ENCODE measurements at regions not wholly inside any gene's neighbourhood (a gene's known extent, or its start where the extent isn't known, plus 50 kb on each side); places are given as distances from the start of the nearest gene placed in this dataset.

- DNase-seq (ENCODE audit: low read depth, low spot score) = no peak
- BruUV-seq (replicated peaks) = no TSS peak
- no peaks in the 10 kb centered on the region for H3K36me3 ChIP-seq (ENCODE audit: control insufficient read depth, insufficient read depth, low read length)
- ChIA-PET POLR2A (no interaction called here), CTCF (no interaction called here)
- in situ Hi-C loops (cut with HindIII; ENCODE audit: low pct_unique_long_range_greater_than_20kb, low sequenced_read_pairs) = no loop called here
- H3K4me1 ChIP-seq (ENCODE audit: control insufficient read depth, insufficient read depth, low read length) = no peaks in the 10 kb centered on the region
- intact Hi-C loops (cut with micrococcal nuclease; ENCODE audit: unreplicated experiment) = no loop called here
- no peaks in the 10 kb centered on the region for H3K9me3 ChIP-seq (ENCODE audit: control insufficient read depth, insufficient read depth, low read depth, low read length)
- no peak overlapping the region for H3K27ac ChIP-seq (ENCODE audit: low read length)
- TF ChIP-seq REST (IDR thresholded peaks at IDR 0.05; ENCODE audit: insufficient read depth in 1 of 2, low read depth in 2 of 2, low read length in 1 of 2) (no peak), CTCF (IDR thresholded peaks at IDR 0.05) (no peak), TCF7L2 (IDR thresholded peaks at IDR 0.05; ENCODE audit: low read depth, low read length) (no peak), SIN3A (IDR thresholded peaks at IDR 0.05; ENCODE audit: borderline replicate concordance, insufficient read depth, low read depth, low read length) (no peak), POLR2AphosphoS5 (IDR thresholded peaks at IDR 0.05; ENCODE audit: low read depth, low read length) (no peak)
- no peak for ATAC-seq
- no peaks in the 10 kb centered on the region; the same call in 1 of the 2 replicates for H3K27me3 ChIP-seq (ENCODE audit: control insufficient read depth, insufficient read depth, low read length)
- no peak overlapping the region for H3K4me3 ChIP-seq (ENCODE audit: low read depth in 2 of 2, low read length in 2 of 2)
These were observed 125.0 kb upstream of the SOX1 start for GRCh38 chr13:111941845-111942447.

GRCh38 chr13:111943229-111943795 lies 123.6 kb upstream of the SOX1 start:
- Histone ChIP-seq H3K36me3 (ENCODE audit: control insufficient read depth, insufficient read depth, low read length) (no peaks in the 10 kb centered on the region), H3K4me1 (ENCODE audit: control insufficient read depth, insufficient read depth, low read length) (no peaks in the 10 kb centered on the region), H3K9me3 (ENCODE audit: control insufficient read depth, insufficient read depth, low read depth, low read length) (no peaks in the 10 kb centered on the region), H3K4me3 (ENCODE audit: low read depth in 2 of 2, low read length in 2 of 2) (no peak overlapping the region), H3K27me3 (ENCODE audit: control insufficient read depth, insufficient read depth, low read length) (no peaks in the 10 kb centered on the region; the same call in 1 of the 2 replicates), H3K27ac (ENCODE audit: low read length) (no peak overlapping the region)
- ChIA-PET POLR2A (no interaction called here), CTCF (no interaction called here)
- intact Hi-C loops (cut with micrococcal nuclease; ENCODE audit: unreplicated experiment) = no loop called here
- in situ Hi-C loops (cut with HindIII; ENCODE audit: low pct_unique_long_range_greater_than_20kb, low sequenced_read_pairs) = no loop called here
- TF ChIP-seq POLR2AphosphoS5 (IDR thresholded peaks at IDR 0.05; ENCODE audit: low read depth, low read length) = no peak
- no peak for ATAC-seq
- DNase-seq (ENCODE audit: low read depth, low spot score) = no peak
- no TSS peak for BruUV-seq (replicated peaks)

- in situ Hi-C loops (cut with HindIII; ENCODE audit: low pct_unique_long_range_greater_than_20kb, low sequenced_read_pairs) (no loop called here), intact Hi-C loops (cut with micrococcal nuclease; ENCODE audit: unreplicated experiment) (no loop called here)
- no TSS peak for BruUV-seq (replicated peaks)
- Histone ChIP-seq H3K27me3 (ENCODE audit: control insufficient read depth, insufficient read depth, low read length) (no peaks in the 10 kb centered on the region), H3K36me3 (ENCODE audit: control insufficient read depth, insufficient read depth, low read length) (no peaks in the 10 kb centered on the region), H3K27ac (ENCODE audit: low read length) (no peak overlapping the region), H3K4me1 (ENCODE audit: control insufficient read depth, insufficient read depth, low read length) (no peaks in the 10 kb centered on the region), H3K9me3 (ENCODE audit: control insufficient read depth, insufficient read depth, low read depth, low read length) (no peaks in the 10 kb centered on the region), H3K4me3 (ENCODE audit: low read depth in 2 of 2, low read length in 2 of 2) (no peak overlapping the region)
- CTCF ChIA-PET = no interaction called here
- ATAC-seq (no peak), DNase-seq (ENCODE audit: low read depth, low spot score) (no peak)
- POLR2A ChIA-PET = no interaction called here
- TF ChIP-seq CTCF (IDR thresholded peaks at IDR 0.05) = no peak
- TF ChIP-seq TCF7L2 (IDR thresholded peaks at IDR 0.05; ENCODE audit: low read depth, low read length) = no peak
- TF ChIP-seq POLR2AphosphoS5 (IDR thresholded peaks at IDR 0.05; ENCODE audit: low read depth, low read length) = no peak
- no peak for TF ChIP-seq REST (IDR thresholded peaks at IDR 0.05; ENCODE audit: insufficient read depth in 1 of 2, low read depth in 2 of 2, low read length in 1 of 2)
- TF ChIP-seq SIN3A (IDR thresholded peaks at IDR 0.05; ENCODE audit: borderline replicate concordance, insufficient read depth, low read depth, low read length) = no peak
These were observed 122.8 kb upstream of the SOX1 start for GRCh38 chr13:111944171-111944583.
